ENCODE measurements at regions not wholly inside any gene's neighbourhood (a gene's known extent, or its start where the extent isn't known, plus 50 kb on each side); places are given as distances from the start of the nearest gene placed in this dataset.

GRCh38 chr15:23750179-23750578, 63.1 kb upstream of the NDN start:
- TF ChIP-seq CTCF (IDR thresholded peaks at IDR 0.05) (no peak), POLR2A (IDR thresholded peaks at IDR 0.05) (no peak)

Data from body of pancreas (tissue), 4 donors.